Activated CD4-positive, alpha-beta T cell treated with anti-CD3 and anti-CD28 coated beads, Interleukin-2, amount 10 ng/mL, durations not matched to agents 24 days and 14 days (primary cell): ENCODE measurements at regions not wholly inside any gene's neighbourhood (a gene's known extent, or its start where the extent isn't known, plus 50 kb on each side); places are given as distances from the start of the nearest gene placed in this dataset.

ENCODE experiments used
- DNase-seq: peaks from one replicate; pipeline ENCODE4 v3.0.0; 2022
- H3K27ac Mint-ChIP-seq: one replicate; pipeline ENCODE4 v1.8.0; 2022; ENCODE audit warnings: mild to moderate bottlenecking, mixed read lengths
- H3K27me3 Mint-ChIP-seq: one replicate; pipeline ENCODE4 v1.8.0; 2022; ENCODE audit warnings: mixed read lengths
- H3K36me3 Mint-ChIP-seq: one replicate; pipeline ENCODE4 v1.8.0; 2022; ENCODE audit warnings: low read depth, mild to moderate bottlenecking, mixed read lengths
- H3K4me1 Mint-ChIP-seq: one replicate; pipeline ENCODE4 v1.8.0; 2021; ENCODE audit warnings: mixed read lengths
- H3K4me3 Mint-ChIP-seq: one replicate; pipeline ENCODE4 v1.8.0; 2022; ENCODE audit warnings: mild to moderate bottlenecking, moderate library complexity, mixed read lengths
- H3K9me3 Mint-ChIP-seq: one replicate; pipeline ENCODE4 v1.8.0; 2021; ENCODE audit warnings: mixed read lengths
- intact Hi-C: fragments of 100-400 bp; cut with micrococcal nuclease; formaldehyde crosslinking; loops from one replicate; pipeline ENCODE4 v1.15.1; 2023

- Mint-ChIP-seq H3K4me3 (no peak overlapping the region), H3K36me3 (no peaks in the 10 kb centered on the region)
These were observed 467.5 kb upstream of the CXADR start for GRCh38 chr21:17045214-17045853.

GRCh38 chr21:17048974-17049373 is 463.9 kb upstream of the CXADR start:
- Mint-ChIP-seq H3K36me3 (no peaks in the 10 kb centered on the region), H3K4me3 (no peak overlapping the region), H3K9me3 (peaks cover 6% of the 10 kb centered on the region), H3K27ac (no peak overlapping the region), H3K4me1 (no peaks in the 10 kb centered on the region), H3K27me3 (no peaks in the 10 kb centered on the region)
- no peak for DNase-seq
- intact Hi-C loops = no loop called here

More at GRCh38 chr21:17045214-17045853, 467.5 kb upstream of the CXADR start:
- no peak overlapping the region for H3K27ac Mint-ChIP-seq
- intact Hi-C loops = no loop called here
- no peaks in the 10 kb centered on the region for H3K27me3 Mint-ChIP-seq
- H3K9me3 Mint-ChIP-seq = peaks cover 17% of the 10 kb centered on the region
- DNase-seq = no peak
- no peaks in the 10 kb centered on the region for H3K4me1 Mint-ChIP-seq

- Mint-ChIP-seq H3K27me3 (no peaks in the 10 kb centered on the region), H3K27ac (no peak overlapping the region), H3K36me3 (no peaks in the 10 kb centered on the region), H3K4me3 (no peak overlapping the region), H3K4me1 (no peaks in the 10 kb centered on the region), H3K9me3 (peaks cover 6% of the 10 kb centered on the region)
- no peak for DNase-seq
- intact Hi-C loops = no loop called here
These were observed 462.7 kb upstream of the CXADR start for GRCh38 chr21:17050156-17050555.

- Mint-ChIP-seq H3K27me3 (no peaks in the 10 kb centered on the region), H3K4me3 (no peak overlapping the region), H3K36me3 (no peaks in the 10 kb centered on the region), H3K4me1 (no peaks in the 10 kb centered on the region), H3K27ac (no peak overlapping the region), H3K9me3 (peaks cover 6% of the 10 kb centered on the region)
- intact Hi-C loops = no loop called here
- no peak for DNase-seq
These were observed 462.2 kb upstream of the CXADR start for GRCh38 chr21:17050646-17051045.

- Mint-ChIP-seq H3K36me3 (no peaks in the 10 kb centered on the region), H3K4me1 (no peaks in the 10 kb centered on the region), H3K4me3 (no peak overlapping the region), H3K9me3 (peaks cover 6% of the 10 kb centered on the region), H3K27ac (no peak overlapping the region), H3K27me3 (no peaks in the 10 kb centered on the region)
- no peak for DNase-seq
- intact Hi-C loops = no loop called here
These were observed 461.8 kb upstream of the CXADR start for GRCh38 chr21:17051054-17051453.

GRCh38 chr21:17053321-17053720 is 459.5 kb upstream of the CXADR start:
- intact Hi-C loops = no loop called here
- H3K9me3 Mint-ChIP-seq = peaks cover 11% of the 10 kb centered on the region
- no peaks in the 10 kb centered on the region for H3K27me3 Mint-ChIP-seq
- no peaks in the 10 kb centered on the region for H3K36me3 Mint-ChIP-seq
- H3K4me3 Mint-ChIP-seq = no peak overlapping the region
- no peaks in the 10 kb centered on the region for H3K4me1 Mint-ChIP-seq
- no peak for DNase-seq
- H3K27ac Mint-ChIP-seq = no peak overlapping the region

GRCh38 chr21:17059936-17060335 is 452.9 kb upstream of the CXADR start:
- H3K4me3 Mint-ChIP-seq = no peak overlapping the region
- no peaks in the 10 kb centered on the region for H3K27me3 Mint-ChIP-seq
- no peaks in the 10 kb centered on the region for H3K36me3 Mint-ChIP-seq
- H3K9me3 Mint-ChIP-seq = peaks cover 12% of the 10 kb centered on the region
- DNase-seq = no peak
- intact Hi-C loops = no loop called here
- H3K4me1 Mint-ChIP-seq = no peaks in the 10 kb centered on the region
- no peak overlapping the region for H3K27ac Mint-ChIP-seq

GRCh38 chr21:17066006-17066405 is 446.8 kb upstream of the CXADR start:
- H3K27me3 Mint-ChIP-seq = no peaks in the 10 kb centered on the region
- no peaks in the 10 kb centered on the region for H3K4me1 Mint-ChIP-seq
- no peak overlapping the region for H3K27ac Mint-ChIP-seq
- no peaks in the 10 kb centered on the region for H3K36me3 Mint-ChIP-seq
- H3K9me3 Mint-ChIP-seq = peaks cover 3% of the 10 kb centered on the region
- intact Hi-C loops = no loop called here
- H3K4me3 Mint-ChIP-seq = no peak overlapping the region
- DNase-seq = no peak

- intact Hi-C loops = no loop called here
- peaks cover 3% of the 10 kb centered on the region for H3K9me3 Mint-ChIP-seq
- H3K4me1 Mint-ChIP-seq = no peaks in the 10 kb centered on the region
- H3K4me3 Mint-ChIP-seq = no peak overlapping the region
- no peaks in the 10 kb centered on the region for H3K36me3 Mint-ChIP-seq
- H3K27me3 Mint-ChIP-seq = no peaks in the 10 kb centered on the region
- DNase-seq = no peak
- H3K27ac Mint-ChIP-seq = no peak overlapping the region
These were observed 441.8 kb upstream of the CXADR start for GRCh38 chr21:17071093-17071492.

GRCh38 chr21:17081193-17081592 is 431.6 kb upstream of the CXADR start:
- Mint-ChIP-seq H3K4me1 (no peaks in the 10 kb centered on the region), H3K27me3 (no peaks in the 10 kb centered on the region), H3K27ac (no peak overlapping the region), H3K36me3 (no peaks in the 10 kb centered on the region), H3K4me3 (no peak overlapping the region), H3K9me3 (peaks cover 4% of the 10 kb centered on the region)
- intact Hi-C loops = no loop called here
- DNase-seq = no peak

GRCh38 chr21:17082843-17083483 is 429.9 kb upstream of the CXADR start:
- Mint-ChIP-seq H3K27ac (no peak overlapping the region), H3K9me3 (peaks cover 4% of the 10 kb centered on the region), H3K36me3 (no peaks in the 10 kb centered on the region), H3K4me1 (no peaks in the 10 kb centered on the region), H3K4me3 (no peak overlapping the region), H3K27me3 (no peaks in the 10 kb centered on the region)
- intact Hi-C loops = no loop called here
- DNase-seq = no peak

- intact Hi-C loops = no loop called here
- peaks cover 6% of the 10 kb centered on the region for H3K9me3 Mint-ChIP-seq
- no peak for DNase-seq
- no peak overlapping the region for H3K27ac Mint-ChIP-seq
- H3K4me1 Mint-ChIP-seq = no peaks in the 10 kb centered on the region
- no peaks in the 10 kb centered on the region for H3K27me3 Mint-ChIP-seq
- no peak overlapping the region for H3K4me3 Mint-ChIP-seq
- H3K36me3 Mint-ChIP-seq = no peaks in the 10 kb centered on the region
These were observed 427.1 kb upstream of the CXADR start for GRCh38 chr21:17085707-17086106.

- DNase-seq = no peak
- no peaks in the 10 kb centered on the region for H3K36me3 Mint-ChIP-seq
- intact Hi-C loops = no loop called here
- H3K27ac Mint-ChIP-seq = no peak overlapping the region
- H3K27me3 Mint-ChIP-seq = no peaks in the 10 kb centered on the region
- peaks cover 3% of the 10 kb centered on the region for H3K9me3 Mint-ChIP-seq
- no peaks in the 10 kb centered on the region for H3K4me1 Mint-ChIP-seq
- no peak overlapping the region for H3K4me3 Mint-ChIP-seq
These were observed 424.3 kb upstream of the CXADR start for GRCh38 chr21:17088500-17088899.

- H3K27me3 Mint-ChIP-seq = no peaks in the 10 kb centered on the region
- intact Hi-C loops = no loop called here
- no peak for DNase-seq
- H3K9me3 Mint-ChIP-seq = peaks cover 3% of the 10 kb centered on the region
- H3K27ac Mint-ChIP-seq = no peak overlapping the region
- no peaks in the 10 kb centered on the region for H3K4me1 Mint-ChIP-seq
- H3K36me3 Mint-ChIP-seq = no peaks in the 10 kb centered on the region
- H3K4me3 Mint-ChIP-seq = no peak overlapping the region
These were observed 423.8 kb upstream of the CXADR start for GRCh38 chr21:17089091-17089491.

GRCh38 chr21:17101696-17102095 is 411.1 kb upstream of the CXADR start:
- no peaks in the 10 kb centered on the region for H3K27me3 Mint-ChIP-seq
- no peak for DNase-seq
- no peak overlapping the region for H3K27ac Mint-ChIP-seq
- intact Hi-C loops = no loop called here
- H3K36me3 Mint-ChIP-seq = no peaks in the 10 kb centered on the region
- no peak overlapping the region for H3K4me3 Mint-ChIP-seq
- H3K4me1 Mint-ChIP-seq = no peaks in the 10 kb centered on the region
- H3K9me3 Mint-ChIP-seq = peaks cover 25% of the 10 kb centered on the region
